ENCODE measurements at regions not wholly inside any gene's neighbourhood (a gene's known extent, or its start where the extent isn't known, plus 50 kb on each side); places are given as distances from the start of the nearest gene placed in this dataset.
"Not testable (repeated sequence)": the region's sequence is repeated elsewhere in the genome, so short reads cannot be mapped to it uniquely, and the experiment has no call there.

GRCh38 chr3:166052440-166052839 is 215.2 kb upstream of the BCHE start:
- H3K27me3 Mint-ChIP-seq = no peaks in the 10 kb centered on the region
- intact Hi-C loops (cut with micrococcal nuclease) = no loop called here
- POLR2A ChIA-PET = no interaction called here

GRCh38 chr3:166029507-166029906 is 192.3 kb upstream of the BCHE start:
- DNase-seq = no peak
- ChIA-PET CTCF (no interaction called here), POLR2A (no interaction called here)
- H3K36me3 Mint-ChIP-seq = no peaks in the 10 kb centered on the region
- no peak overlapping the region for H3K4me3 Mint-ChIP-seq
- intact Hi-C loops (cut with micrococcal nuclease) = no loop called here
- no peaks in the 10 kb centered on the region for H3K27me3 Mint-ChIP-seq
- H3K27ac Mint-ChIP-seq = no peak overlapping the region
- no peaks in the 10 kb centered on the region for H3K4me1 Mint-ChIP-seq (ENCODE audit: low read depth)
- H3K9me3 Mint-ChIP-seq = no peaks in the 10 kb centered on the region

More at GRCh38 chr3:166052440-166052839, 215.2 kb upstream of the BCHE start:
- no peak overlapping the region for H3K27ac Mint-ChIP-seq
- no peak overlapping the region for H3K4me3 Mint-ChIP-seq
- H3K36me3 Mint-ChIP-seq = no peaks in the 10 kb centered on the region
- H3K4me1 Mint-ChIP-seq (ENCODE audit: low read depth) = no peaks in the 10 kb centered on the region
- CTCF ChIA-PET = no interaction called here
- no peak for DNase-seq
- peaks cover 9% of the 10 kb centered on the region for H3K9me3 Mint-ChIP-seq

GRCh38 chr3:166013073-166013679 is 176.0 kb upstream of the BCHE start:
- intact Hi-C loops (cut with micrococcal nuclease) = no loop called here
- ChIA-PET CTCF (no interaction called here), POLR2A (no interaction called here)
- Mint-ChIP-seq H3K4me3 (no peak overlapping the region), H3K9me3 (peaks cover 11% of the 10 kb centered on the region), H3K4me1 (ENCODE audit: low read depth) (no peaks in the 10 kb centered on the region), H3K27me3 (no peaks in the 10 kb centered on the region), H3K27ac (no peak overlapping the region), H3K36me3 (no peaks in the 10 kb centered on the region)
- no peak for DNase-seq

GRCh38 chr3:166011771-166012170 is 174.5 kb upstream of the BCHE start:
- Mint-ChIP-seq H3K4me3 (no peak overlapping the region), H3K27me3 (no peaks in the 10 kb centered on the region), H3K36me3 (no peaks in the 10 kb centered on the region), H3K27ac (no peak overlapping the region), H3K9me3 (peaks cover 17% of the 10 kb centered on the region), H3K4me1 (ENCODE audit: low read depth) (no peaks in the 10 kb centered on the region)
- ChIA-PET CTCF (no interaction called here), POLR2A (no interaction called here)
- no peak for DNase-seq
- intact Hi-C loops (cut with micrococcal nuclease) = no loop called here

- Mint-ChIP-seq H3K4me3 (no peak overlapping the region), H3K27me3 (no peaks in the 10 kb centered on the region), H3K4me1 (ENCODE audit: low read depth) (no peaks in the 10 kb centered on the region), H3K36me3 (no peaks in the 10 kb centered on the region), H3K9me3 (peaks cover 22% of the 10 kb centered on the region), H3K27ac (no peak overlapping the region)
- ChIA-PET CTCF (no interaction called here), POLR2A (no interaction called here)
- intact Hi-C loops (cut with micrococcal nuclease) = no loop called here
- DNase-seq = no peak
Measured at GRCh38 chr3:166005126-166005525, 167.9 kb upstream of the BCHE start.

GRCh38 chr3:165994293-165994692 is 157.1 kb upstream of the BCHE start:
- no peaks in the 10 kb centered on the region for H3K36me3 Mint-ChIP-seq
- intact Hi-C loops (cut with micrococcal nuclease) = no loop called here
- ChIA-PET CTCF (no interaction called here), POLR2A (no interaction called here)
- H3K9me3 Mint-ChIP-seq = no peaks in the 10 kb centered on the region
- no peaks in the 10 kb centered on the region for H3K27me3 Mint-ChIP-seq
- no peak for DNase-seq
- no peak overlapping the region for H3K4me3 Mint-ChIP-seq
- H3K4me1 Mint-ChIP-seq (ENCODE audit: low read depth) = no peaks in the 10 kb centered on the region
- H3K27ac Mint-ChIP-seq = no peak overlapping the region

GRCh38 chr3:165984589-165984988 is 147.4 kb upstream of the BCHE start:
- Mint-ChIP-seq H3K4me1 (ENCODE audit: low read depth) (no peaks in the 10 kb centered on the region), H3K36me3 (no peaks in the 10 kb centered on the region), H3K4me3 (no peak overlapping the region), H3K9me3 (peaks cover 4% of the 10 kb centered on the region), H3K27me3 (no peaks in the 10 kb centered on the region), H3K27ac (no peak overlapping the region)
- intact Hi-C loops (cut with micrococcal nuclease) = no loop called here
- ChIA-PET POLR2A (no interaction called here), CTCF (no interaction called here)
- DNase-seq = no peak

- H3K36me3 Mint-ChIP-seq = no peaks in the 10 kb centered on the region
- H3K4me1 Mint-ChIP-seq (ENCODE audit: low read depth) = no peaks in the 10 kb centered on the region
- DNase-seq = no peak
- intact Hi-C loops (cut with micrococcal nuclease) = no loop called here
- H3K27me3 Mint-ChIP-seq = no peaks in the 10 kb centered on the region
- H3K9me3 Mint-ChIP-seq = peaks cover 4% of the 10 kb centered on the region
- no peak overlapping the region for H3K27ac Mint-ChIP-seq
- H3K4me3 Mint-ChIP-seq = no peak overlapping the region
- CTCF ChIA-PET = no interaction called here
- POLR2A ChIA-PET = no interaction called here
Measured at GRCh38 chr3:165983284-165983683, 146.1 kb upstream of the BCHE start.

GRCh38 chr3:165981318-165981717 is 144.1 kb upstream of the BCHE start:
- POLR2A ChIA-PET = no interaction called here
- no peaks in the 10 kb centered on the region for H3K4me1 Mint-ChIP-seq (ENCODE audit: low read depth)
- H3K27ac Mint-ChIP-seq = no peak overlapping the region
- DNase-seq = no peak
- H3K9me3 Mint-ChIP-seq = peaks cover 7% of the 10 kb centered on the region
- CTCF ChIA-PET = no interaction called here
- H3K27me3 Mint-ChIP-seq = no peaks in the 10 kb centered on the region
- intact Hi-C loops (cut with micrococcal nuclease) = no loop called here
- H3K36me3 Mint-ChIP-seq = no peaks in the 10 kb centered on the region
- H3K4me3 Mint-ChIP-seq = no peak overlapping the region

- H3K36me3 Mint-ChIP-seq; H3K27me3 Mint-ChIP-seq; DNase-seq; H3K9me3 Mint-ChIP-seq; H3K4me1 Mint-ChIP-seq (ENCODE audit: low read depth); CTCF ChIA-PET; H3K4me3 Mint-ChIP-seq; H3K27ac Mint-ChIP-seq; intact Hi-C loops (cut with micrococcal nuclease); POLR2A ChIA-PET: not testable (repeated sequence)
Measured at GRCh38 chr3:165960825-165961224, 123.6 kb upstream of the BCHE start.

- ChIA-PET CTCF (no interaction called here), POLR2A (no interaction called here)
- Mint-ChIP-seq H3K9me3 (peaks cover 12% of the 10 kb centered on the region), H3K36me3 (no peaks in the 10 kb centered on the region), H3K27ac (no peak overlapping the region), H3K4me1 (ENCODE audit: low read depth) (no peaks in the 10 kb centered on the region), H3K27me3 (no peaks in the 10 kb centered on the region), H3K4me3 (no peak overlapping the region)
- no peak for DNase-seq
- intact Hi-C loops (cut with micrococcal nuclease) = no loop called here
Measured at GRCh38 chr3:165954171-165954570, 116.9 kb upstream of the BCHE start.

- DNase-seq = no peak
- Mint-ChIP-seq H3K4me3 (no peak overlapping the region), H3K9me3 (peaks cover 13% of the 10 kb centered on the region), H3K27me3 (no peaks in the 10 kb centered on the region), H3K36me3 (no peaks in the 10 kb centered on the region), H3K27ac (no peak overlapping the region), H3K4me1 (ENCODE audit: low read depth) (no peaks in the 10 kb centered on the region)
- intact Hi-C loops (cut with micrococcal nuclease) = no loop called here
- ChIA-PET POLR2A (no interaction called here), CTCF (no interaction called here)
Measured at GRCh38 chr3:165946360-165946759, 109.1 kb upstream of the BCHE start.

GRCh38 chr3:165938986-165939540 is 101.8 kb upstream of the BCHE start:
- H3K4me3 Mint-ChIP-seq = no peak overlapping the region
- ChIA-PET POLR2A (no interaction called here), CTCF (no interaction called here)
- intact Hi-C loops (cut with micrococcal nuclease) = no loop called here
- no peaks in the 10 kb centered on the region for H3K4me1 Mint-ChIP-seq (ENCODE audit: low read depth)
- H3K9me3 Mint-ChIP-seq = peaks cover 11% of the 10 kb centered on the region
- no peaks in the 10 kb centered on the region for H3K27me3 Mint-ChIP-seq
- no peak overlapping the region for H3K27ac Mint-ChIP-seq
- H3K36me3 Mint-ChIP-seq = no peaks in the 10 kb centered on the region
- no peak for DNase-seq
